Breast epithelium (tissue), 3 donors: ENCODE measurements at regions not wholly inside any gene's neighbourhood (a gene's known extent, or its start where the extent isn't known, plus 50 kb on each side); places are given as distances from the start of the nearest gene placed in this dataset.

Source experiments
- CTCF ChIP-seq, 3 donors: fragments of 450-650 bp; IDR thresholded peaks; one replicate each; pipeline ENCODE4 v1.5.1; 2016 to 2017; ENCODE audit warnings: antibody characterized with exemption in 3 of 3, mild to moderate bottlenecking in 3 of 3, moderate library complexity in 3 of 3
- POLR2A ChIP-seq: fragments of 450-650 bp; IDR thresholded peaks from one replicate; pipeline ENCODE4 v1.6.1; 2016; ENCODE audit warnings: antibody characterized with exemption, mild to moderate bottlenecking, moderate library complexity
- POLR2AphosphoS5 ChIP-seq, 3 donors: sonication (generic); formaldehyde crosslinking; IDR thresholded peaks; one replicate each; pipeline ENCODE4 v1.6.1; 2017; ENCODE audit warnings: antibody characterized with exemption in 3 of 3

- TF ChIP-seq CTCF (IDR thresholded peaks at IDR 0.05) (no peak), POLR2A (no peak), POLR2AphosphoS5 (IDR thresholded peaks at IDR 0.05) (no peak)
Observed at GRCh38 chr5:116880601-116881000, 306.0 kb upstream of the SEMA6A start.
